ENCODE measurements at regions not wholly inside any gene's neighbourhood (a gene's known extent, or its start where the extent isn't known, plus 50 kb on each side); places are given as distances from the start of the nearest gene placed in this dataset.
"Not testable (repeated sequence)": the region's sequence is repeated elsewhere in the genome, so short reads cannot be mapped to it uniquely, and the experiment has no call there.

- no peaks in the 10 kb centered on the region for H3K27me3 Mint-ChIP-seq (ENCODE audit: low read depth)
- no peaks in the 10 kb centered on the region for H3K36me3 Mint-ChIP-seq (ENCODE audit: insufficient read depth in 2 of 2)
- ATAC-seq (replicated peaks in 1 of 2) (no peak), DNase-seq (no peak)
- no peaks in the 10 kb centered on the region for H3K4me1 Mint-ChIP-seq (ENCODE audit: low read depth)
- no peak overlapping the region for H3K4me3 Mint-ChIP-seq
- no peak overlapping the region for H3K27ac Mint-ChIP-seq
- peaks cover 2 to 5% of the 10 kb centered on the region in 2 donors for H3K9me3 Mint-ChIP-seq
These were observed 193.3 kb upstream of the KCND2 start for GRCh38 chr7:120079704-120080103.

GRCh38 chr7:120086468-120086867 is 186.5 kb upstream of the KCND2 start:
- H3K4me1 Mint-ChIP-seq (ENCODE audit: low read depth); H3K4me3 Mint-ChIP-seq; H3K9me3 Mint-ChIP-seq; ATAC-seq (replicated peaks in 1 of 2); DNase-seq; H3K27me3 Mint-ChIP-seq (ENCODE audit: low read depth); H3K27ac Mint-ChIP-seq; H3K36me3 Mint-ChIP-seq (ENCODE audit: insufficient read depth in 2 of 2): not testable (repeated sequence)

GRCh38 chr7:120089968-120090367 is 183.0 kb upstream of the KCND2 start:
- Mint-ChIP-seq H3K27ac (no peak overlapping the region), H3K4me3 (no peak overlapping the region), H3K27me3 (ENCODE audit: low read depth) (no peaks in the 10 kb centered on the region), H3K4me1 (ENCODE audit: low read depth) (no peaks in the 10 kb centered on the region), H3K36me3 (ENCODE audit: insufficient read depth in 2 of 2) (peaks cover 0 to 2% of the 10 kb centered on the region in 2 donors), H3K9me3 (peaks cover 7 to 8% of the 10 kb centered on the region in 2 donors)
- ATAC-seq (replicated peaks in 1 of 2) (no peak), DNase-seq (no peak)

- DNase-seq (no peak), ATAC-seq (replicated peaks in 1 of 2) (no peak)
- H3K9me3 Mint-ChIP-seq, result peaks cover 5 to 8% of the 10 kb centered on the region in 2 donors
- no peaks in the 10 kb centered on the region for H3K4me1 Mint-ChIP-seq (ENCODE audit: low read depth)
- H3K27ac Mint-ChIP-seq, result no peak overlapping the region
- no peaks in the 10 kb centered on the region for H3K36me3 Mint-ChIP-seq (ENCODE audit: insufficient read depth in 2 of 2)
- no peaks in the 10 kb centered on the region for H3K27me3 Mint-ChIP-seq (ENCODE audit: low read depth)
- H3K4me3 Mint-ChIP-seq, result no peak overlapping the region
These were observed 181.2 kb upstream of the KCND2 start for GRCh38 chr7:120091807-120092206.

- Mint-ChIP-seq H3K27ac (no peak overlapping the region), H3K36me3 (ENCODE audit: insufficient read depth in 2 of 2) (no peaks in the 10 kb centered on the region), H3K9me3 (peaks cover 4% of the 10 kb centered on the region in 2 donors), H3K27me3 (ENCODE audit: low read depth) (no peaks in the 10 kb centered on the region), H3K4me1 (ENCODE audit: low read depth) (no peaks in the 10 kb centered on the region), H3K4me3 (no peak overlapping the region)
- DNase-seq (no peak), ATAC-seq (replicated peaks in 1 of 2) (no peak)
These were observed 176.0 kb upstream of the KCND2 start for GRCh38 chr7:120097020-120097419.

- DNase-seq (no peak), ATAC-seq (replicated peaks in 1 of 2) (no peak)
- H3K4me3 Mint-ChIP-seq, result no peak overlapping the region
- H3K27me3 Mint-ChIP-seq (ENCODE audit: low read depth), result no peaks in the 10 kb centered on the region
- H3K27ac Mint-ChIP-seq, result no peak overlapping the region
- no peaks in the 10 kb centered on the region for H3K36me3 Mint-ChIP-seq (ENCODE audit: insufficient read depth in 2 of 2)
- H3K9me3 Mint-ChIP-seq, result peaks cover 2% of the 10 kb centered on the region in 2 donors
- no peaks in the 10 kb centered on the region for H3K4me1 Mint-ChIP-seq (ENCODE audit: low read depth)
These were observed 175.2 kb upstream of the KCND2 start for GRCh38 chr7:120097774-120098173.

- peaks cover 4 to 9% of the 10 kb centered on the region in 2 donors for H3K9me3 Mint-ChIP-seq
- ATAC-seq (replicated peaks in 1 of 2) (no peak), DNase-seq (no peak)
- H3K4me3 Mint-ChIP-seq, result no peak overlapping the region
- H3K36me3 Mint-ChIP-seq (ENCODE audit: insufficient read depth in 2 of 2), result peaks cover 0 to 4% of the 10 kb centered on the region in 2 donors
- no peaks in the 10 kb centered on the region for H3K27me3 Mint-ChIP-seq (ENCODE audit: low read depth)
- H3K4me1 Mint-ChIP-seq (ENCODE audit: low read depth), result no peaks in the 10 kb centered on the region
- H3K27ac Mint-ChIP-seq, result no peak overlapping the region
These were observed 164.6 kb upstream of the KCND2 start for GRCh38 chr7:120108376-120108775.

- Mint-ChIP-seq H3K27me3 (ENCODE audit: low read depth) (no peaks in the 10 kb centered on the region), H3K4me3 (no peak overlapping the region), H3K9me3 (peaks cover 4 to 9% of the 10 kb centered on the region in 2 donors), H3K36me3 (ENCODE audit: insufficient read depth in 2 of 2) (peaks cover 0 to 4% of the 10 kb centered on the region in 2 donors), H3K4me1 (ENCODE audit: low read depth) (no peaks in the 10 kb centered on the region), H3K27ac (no peak overlapping the region)
- ATAC-seq (replicated peaks in 1 of 2) (no peak), DNase-seq (no peak)
These were observed 162.8 kb upstream of the KCND2 start for GRCh38 chr7:120110169-120110568.

- Mint-ChIP-seq H3K27me3 (ENCODE audit: low read depth) (no peaks in the 10 kb centered on the region), H3K4me1 (ENCODE audit: low read depth) (no peaks in the 10 kb centered on the region), H3K9me3 (peaks cover 4 to 11% of the 10 kb centered on the region in 2 donors), H3K4me3 (no peak overlapping the region), H3K27ac (no peak overlapping the region), H3K36me3 (ENCODE audit: insufficient read depth in 2 of 2) (peaks cover 0 to 5% of the 10 kb centered on the region in 2 donors)
- no peak for ATAC-seq (replicated peaks in 1 of 2)
- DNase-seq, result no peak
These were observed 158.3 kb upstream of the KCND2 start for GRCh38 chr7:120114626-120115025.

GRCh38 chr7:120123528-120123927 is 149.4 kb upstream of the KCND2 start:
- ATAC-seq (replicated peaks in 1 of 2), result no peak
- Mint-ChIP-seq H3K4me3 (no peak overlapping the region), H3K27me3 (ENCODE audit: low read depth) (no peaks in the 10 kb centered on the region), H3K27ac (no peak overlapping the region), H3K36me3 (ENCODE audit: insufficient read depth in 2 of 2) (no peaks in the 10 kb centered on the region), H3K9me3 (peaks cover 0 to 3% of the 10 kb centered on the region in 2 donors), H3K4me1 (ENCODE audit: low read depth) (no peaks in the 10 kb centered on the region)
- DNase-seq, result no peak

GRCh38 chr7:120131096-120131839 is 141.7 kb upstream of the KCND2 start:
- no peaks in the 10 kb centered on the region for H3K4me1 Mint-ChIP-seq (ENCODE audit: low read depth)
- H3K9me3 Mint-ChIP-seq, result peaks cover 16 to 18% of the 10 kb centered on the region in 2 donors
- DNase-seq (no peak), ATAC-seq (replicated peaks in 1 of 2) (no peak)
- H3K36me3 Mint-ChIP-seq (ENCODE audit: insufficient read depth in 2 of 2), result peaks cover 3 to 7% of the 10 kb centered on the region in 2 donors
- H3K27me3 Mint-ChIP-seq (ENCODE audit: low read depth), result no peaks in the 10 kb centered on the region
- no peak overlapping the region for H3K4me3 Mint-ChIP-seq
- H3K27ac Mint-ChIP-seq, result no peak overlapping the region

GRCh38 chr7:120138497-120138896 is 134.5 kb upstream of the KCND2 start:
- ATAC-seq (replicated peaks in 1 of 2), result no peak
- Mint-ChIP-seq H3K27ac (no peak overlapping the region), H3K4me1 (ENCODE audit: low read depth) (no peaks in the 10 kb centered on the region)

GRCh38 chr7:120156476-120156875 is 116.5 kb upstream of the KCND2 start:
- H3K9me3 Mint-ChIP-seq, result peaks cover 0 to 8% of the 10 kb centered on the region in 2 donors
- no peak for ATAC-seq (replicated peaks in 1 of 2)
- H3K4me3 Mint-ChIP-seq, result no peak overlapping the region
- no peak for DNase-seq
- H3K27ac Mint-ChIP-seq, result no peak overlapping the region
- H3K4me1 Mint-ChIP-seq (ENCODE audit: low read depth), result no peaks in the 10 kb centered on the region
- no peaks in the 10 kb centered on the region for H3K27me3 Mint-ChIP-seq (ENCODE audit: low read depth)
- no peaks in the 10 kb centered on the region for H3K36me3 Mint-ChIP-seq (ENCODE audit: insufficient read depth in 2 of 2)

More at GRCh38 chr7:120138497-120138896, 134.5 kb upstream of the KCND2 start:
- H3K4me3 Mint-ChIP-seq, result no peak overlapping the region
- H3K9me3 Mint-ChIP-seq, result peaks cover 6 to 9% of the 10 kb centered on the region in 2 donors
- no peaks in the 10 kb centered on the region for H3K27me3 Mint-ChIP-seq (ENCODE audit: low read depth)
- peaks cover 0 to 2% of the 10 kb centered on the region in 2 donors for H3K36me3 Mint-ChIP-seq (ENCODE audit: insufficient read depth in 2 of 2)
- no peak for DNase-seq

GRCh38 chr7:120160166-120160565 is 112.8 kb upstream of the KCND2 start:
- Mint-ChIP-seq H3K4me3 (no peak overlapping the region), H3K27ac (no peak overlapping the region), H3K4me1 (ENCODE audit: low read depth) (no peaks in the 10 kb centered on the region), H3K36me3 (ENCODE audit: insufficient read depth in 2 of 2) (no peaks in the 10 kb centered on the region), H3K9me3 (peaks cover 0 to 7% of the 10 kb centered on the region in 2 donors), H3K27me3 (ENCODE audit: low read depth) (no peaks in the 10 kb centered on the region)
- DNase-seq, result no peak
- ATAC-seq (replicated peaks in 1 of 2), result no peak

Measured in activated T-cell treated with anti-CD3 and anti-CD28 coated beads, Interleukin-2, amount 50 U/mL, for 72 hours (primary cell).